Keratinocyte (primary cell): ENCODE measurements at regions not wholly inside any gene's neighbourhood (a gene's known extent, or its start where the extent isn't known, plus 50 kb on each side); places are given as distances from the start of the nearest gene placed in this dataset.

ENCODE experiments used
- EZH2 ChIP-seq: IDR thresholded peaks from one replicate; pipeline ENCODE4 v1.6.1; 2012; ENCODE audit warnings: inconsistent platforms, mild to moderate bottlenecking, low read length, moderate library complexity
- TF ChIP-seq, protein P1 (sequence below), 3 experiments: IDR thresholded peaks in 1 of 3; conservative IDR thresholded peaks in 1 of 3; optimal IDR thresholded peaks in 1 of 3; 2 replicates in 2 of 3; 3 replicates in 1 of 3; pipeline versions ENCODE3 to v1.5.1; 2011; ENCODE audit warnings: low read length in 3 of 3, mild to moderate bottlenecking in 3 of 3, moderate library complexity in 2 of 3, control low read depth in 1 of 3, inconsistent platforms in 1 of 3; ENCODE audit not compliant: insufficient read depth in 2 of 3; ENCODE audit errors: extremely low read depth in 1 of 3

DNA sequence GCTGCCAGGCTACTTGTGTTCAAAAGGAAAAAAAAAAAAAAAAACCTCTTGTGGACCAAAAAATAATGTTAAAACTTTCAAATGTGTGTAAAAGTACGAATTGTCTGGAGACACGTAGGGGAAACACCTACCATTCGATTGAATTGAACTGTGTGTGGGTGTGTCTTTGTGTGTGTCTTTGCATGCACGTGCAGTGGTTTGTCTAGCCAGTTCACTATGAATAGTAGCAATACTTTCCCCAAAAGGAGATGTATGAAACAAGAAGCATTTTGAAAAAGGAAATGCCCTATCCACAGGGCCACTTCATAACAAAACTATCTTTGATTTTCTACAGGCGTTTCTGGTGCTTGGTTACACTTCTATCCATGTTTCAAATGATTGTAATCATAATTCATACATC is 186.8 kb downstream of the RPRM start:
- TF ChIP-seq, protein P1, sequence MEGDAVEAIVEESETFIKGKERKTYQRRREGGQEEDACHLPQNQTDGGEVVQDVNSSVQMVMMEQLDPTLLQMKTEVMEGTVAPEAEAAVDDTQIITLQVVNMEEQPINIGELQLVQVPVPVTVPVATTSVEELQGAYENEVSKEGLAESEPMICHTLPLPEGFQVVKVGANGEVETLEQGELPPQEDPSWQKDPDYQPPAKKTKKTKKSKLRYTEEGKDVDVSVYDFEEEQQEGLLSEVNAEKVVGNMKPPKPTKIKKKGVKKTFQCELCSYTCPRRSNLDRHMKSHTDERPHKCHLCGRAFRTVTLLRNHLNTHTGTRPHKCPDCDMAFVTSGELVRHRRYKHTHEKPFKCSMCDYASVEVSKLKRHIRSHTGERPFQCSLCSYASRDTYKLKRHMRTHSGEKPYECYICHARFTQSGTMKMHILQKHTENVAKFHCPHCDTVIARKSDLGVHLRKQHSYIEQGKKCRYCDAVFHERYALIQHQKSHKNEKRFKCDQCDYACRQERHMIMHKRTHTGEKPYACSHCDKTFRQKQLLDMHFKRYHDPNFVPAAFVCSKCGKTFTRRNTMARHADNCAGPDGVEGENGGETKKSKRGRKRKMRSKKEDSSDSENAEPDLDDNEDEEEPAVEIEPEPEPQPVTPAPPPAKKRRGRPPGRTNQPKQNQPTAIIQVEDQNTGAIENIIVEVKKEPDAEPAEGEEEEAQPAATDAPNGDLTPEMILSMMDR (optimal IDR thresholded peaks at IDR 0.05 in 1 of 3, IDR thresholded peaks at IDR 0.05 in 1 of 3, conservative IDR thresholded peaks at IDR 0.05 in 1 of 3; ENCODE audit: extremely low read depth in 1 of 3, insufficient read depth in 2 of 3, low read length in 3 of 3), result no peak
- TF ChIP-seq EZH2, result no peak
